ENCODE measurements at regions not wholly inside any gene's neighbourhood (a gene's known extent, or its start where the extent isn't known, plus 50 kb on each side); places are given as distances from the start of the nearest gene placed in this dataset.

GRCh38 chr6:2354138-2354491, 108.7 kb upstream of the GMDS start:
- TF ChIP-seq ZNF2 (tag by site-specific recombination; IDR thresholded peaks at IDR 0.05) (no peak), GLI2 (tag by site-specific recombination; IDR thresholded peaks at IDR 0.05; ENCODE audit: borderline replicate concordance, low read depth) (no peak), ZNF37A (tag by site-specific recombination; IDR thresholded peaks at IDR 0.05) (no peak), ZNF350 (tag by site-specific recombination; IDR thresholded peaks at IDR 0.05) (no peak), ZNF132 (tag by site-specific recombination; IDR thresholded peaks at IDR 0.05; ENCODE audit: borderline replicate concordance) (no peak), HOXA7 (CRISPR knock-in tag; IDR thresholded peaks at IDR 0.05; ENCODE audit: borderline replicate concordance) (no peak), ZFP69B (tag by site-specific recombination; IDR thresholded peaks at IDR 0.05) (no peak), ZNF792 (tag by site-specific recombination; IDR thresholded peaks at IDR 0.05) (no peak), ZNF664 (tag by site-specific recombination; IDR thresholded peaks at IDR 0.05) (no peak), ZNF501 (tag by site-specific recombination; IDR thresholded peaks at IDR 0.05) (no peak), ZBTB44 (tag by site-specific recombination; IDR thresholded peaks at IDR 0.05) (no peak), ZNF658 (tag by site-specific recombination; IDR thresholded peaks at IDR 0.05) (no peak), ZNF169 (tag by site-specific recombination; IDR thresholded peaks at IDR 0.05) (no peak), ZSCAN5A (tag by site-specific recombination; IDR thresholded peaks at IDR 0.05) (no peak), ZNF561 (tag by site-specific recombination; IDR thresholded peaks at IDR 0.05; ENCODE audit: borderline replicate concordance) (no peak), ZNF560 (tag by site-specific recombination; IDR thresholded peaks at IDR 0.05; ENCODE audit: borderline replicate concordance) (no peak), ZNF248 (tag by site-specific recombination; IDR thresholded peaks at IDR 0.05) (no peak), ZNF416 (tag by site-specific recombination; IDR thresholded peaks at IDR 0.05) (no peak), ZBTB11 (tag by site-specific recombination; conservative IDR thresholded peaks at IDR 0.05; ENCODE audit: low read depth) (no peak), ZSCAN30 (tag by site-specific recombination; IDR thresholded peaks at IDR 0.05) (no peak)
- ChIA-PET POLR2A (interaction anchor here (0.9 kb wide), 1 partner anchor 280 kb away, joined by 3 read pairs; no protein-coding TSS in a partner anchor), CTCF (interaction anchor here (0.6 to 3.2 kb wide), 42 partner anchors 9 to 884 kb away, joined by 3 to 49 read pairs (median 4); no protein-coding TSS in a partner anchor)
- no peak overlapping the region for H3K4me3 ChIP-seq (ENCODE audit: low read depth, low read length)
- no peaks in the 10 kb centered on the region for H3K36me3 ChIP-seq (ENCODE audit: control insufficient read depth in 2 of 2, insufficient read depth in 1 of 2, low read length in 2 of 2)
- no peak overlapping the region for H3K27ac ChIP-seq (ENCODE audit: extremely low read depth, low read depth, low read length)
- H3K9me3 ChIP-seq (ENCODE audit: control insufficient read depth, insufficient read depth, low read depth, low read length): no peaks in the 10 kb centered on the region
- peaks cover 7% of the 10 kb centered on the region for H3K4me1 ChIP-seq (ENCODE audit: control insufficient read depth, insufficient read depth, low read length)
